ENCODE measurements at regions not wholly inside any gene's neighbourhood (a gene's known extent, or its start where the extent isn't known, plus 50 kb on each side); places are given as distances from the start of the nearest gene placed in this dataset.

- TF ChIP-seq CTCF (optimal IDR thresholded peaks at IDR 0.05 in 1 of 3, IDR thresholded peaks at IDR 0.05 in 1 of 3, conservative IDR thresholded peaks at IDR 0.05 in 1 of 3; ENCODE audit: extremely low read depth in 1 of 3, insufficient read depth in 2 of 3, low read length in 3 of 3) = no peak
- TF ChIP-seq EZH2 (IDR thresholded peaks at IDR 0.05; ENCODE audit: low read length) = no peak
Observed at GRCh38 chr9:13665418-13666066, 386.1 kb upstream of the MPDZ start.

Data from keratinocyte (primary cell).